ENCODE measurements at regions not wholly inside any gene's neighbourhood (a gene's known extent, or its start where the extent isn't known, plus 50 kb on each side); places are given as distances from the start of the nearest gene placed in this dataset.

GRCh38 chr10:120131183-120131582 lies 238.7 kb downstream of the SEC23IP start:
- 35 to 40% methylated on average over 3 of the region's 3 CpGs for WGBS, 2 donors
- Histone ChIP-seq H3K4me3 (no peak overlapping the region), H3K27ac (no peak overlapping the region), H3K9me3 (no peaks in the 10 kb centered on the region), H3K27me3 (no peaks in the 10 kb centered on the region), H3K4me1 (no peaks in the 10 kb centered on the region), H3K36me3 (no peaks in the 10 kb centered on the region)
- DNase-seq (ENCODE audit: low spot score in 2 of 2), result no peak
- TF ChIP-seq EP300 (IDR thresholded peaks at IDR 0.05) (no peak), POLR2A (IDR thresholded peaks at IDR 0.05) (no peak), CTCF (IDR thresholded peaks at IDR 0.05) (no peak)

- Histone ChIP-seq H3K36me3 (no peaks in the 10 kb centered on the region), H3K27ac (no peak overlapping the region), H3K4me1 (no peaks in the 10 kb centered on the region), H3K27me3 (no peaks in the 10 kb centered on the region), H3K4me3 (no peak overlapping the region), H3K9me3 (no peaks in the 10 kb centered on the region)
- WGBS, 2 donors, result 61 to 73% methylated on average over 5 of the region's 5 CpGs
- TF ChIP-seq POLR2A (IDR thresholded peaks at IDR 0.05) (no peak), EP300 (IDR thresholded peaks at IDR 0.05) (no peak), CTCF (IDR thresholded peaks at IDR 0.05) (no peak)
- no peak for DNase-seq (ENCODE audit: low spot score in 2 of 2)
Measured at GRCh38 chr10:120132811-120133210, 240.3 kb downstream of the SEC23IP start.

- WGBS, 2 donors, result 80 to 81% methylated on average over 3 of the region's 3 CpGs
- Histone ChIP-seq H3K27ac (no peak overlapping the region), H3K4me1 (no peaks in the 10 kb centered on the region), H3K4me3 (no peak overlapping the region), H3K27me3 (no peaks in the 10 kb centered on the region), H3K36me3 (no peaks in the 10 kb centered on the region), H3K9me3 (no peaks in the 10 kb centered on the region)
- no peak for TF ChIP-seq CTCF (IDR thresholded peaks at IDR 0.05)
- no peak for TF ChIP-seq POLR2A (IDR thresholded peaks at IDR 0.05)
- no peak for TF ChIP-seq EP300 (IDR thresholded peaks at IDR 0.05)
- no peak for DNase-seq (ENCODE audit: low spot score in 2 of 2)
Measured at GRCh38 chr10:120138689-120139088, 246.2 kb downstream of the SEC23IP start.

- 41 to 51% methylated on average over 5 of the region's 5 CpGs for WGBS, 2 donors
- no peaks in the 10 kb centered on the region for H3K9me3 ChIP-seq
- no peaks in the 10 kb centered on the region for H3K4me1 ChIP-seq
- TF ChIP-seq EP300 (IDR thresholded peaks at IDR 0.05), result no peak
- TF ChIP-seq CTCF (IDR thresholded peaks at IDR 0.05), result no peak
- TF ChIP-seq POLR2A (IDR thresholded peaks at IDR 0.05), result no peak
- no peak for DNase-seq (ENCODE audit: low spot score in 2 of 2)
- H3K27me3 ChIP-seq, result no peaks in the 10 kb centered on the region
- no peak overlapping the region for H3K4me3 ChIP-seq
- no peak overlapping the region for H3K27ac ChIP-seq
- no peaks in the 10 kb centered on the region for H3K36me3 ChIP-seq
Measured at GRCh38 chr10:120145107-120145506, 252.6 kb downstream of the SEC23IP start.

- WGBS, 2 donors, result 46 to 61% methylated on average over 5 of the region's 5 CpGs
- peaks cover 0 to 5% (median 0%) of the 10 kb centered on the region in 4 donors for H3K4me1 ChIP-seq
Measured at GRCh38 chr10:120156614-120157274, 264.2 kb downstream of the SEC23IP start.

More at GRCh38 chr10:120156614-120157274, 264.2 kb downstream of the SEC23IP start:
- DNase-seq (ENCODE audit: low spot score in 2 of 2), result no peak
- no peaks in the 10 kb centered on the region for H3K36me3 ChIP-seq
- H3K9me3 ChIP-seq, result peaks cover 0 to 8% (median 0%) of the 10 kb centered on the region in 4 donors
- no peak for TF ChIP-seq CTCF (IDR thresholded peaks at IDR 0.05)
- H3K27ac ChIP-seq, result no peak overlapping the region
- no peak overlapping the region for H3K4me3 ChIP-seq
- no peaks in the 10 kb centered on the region for H3K27me3 ChIP-seq

Data from tibial nerve (tissue), 4 donors.